ENCODE measurements at regions not wholly inside any gene's neighbourhood (a gene's known extent, or its start where the extent isn't known, plus 50 kb on each side); places are given as distances from the start of the nearest gene placed in this dataset.

DNA sequence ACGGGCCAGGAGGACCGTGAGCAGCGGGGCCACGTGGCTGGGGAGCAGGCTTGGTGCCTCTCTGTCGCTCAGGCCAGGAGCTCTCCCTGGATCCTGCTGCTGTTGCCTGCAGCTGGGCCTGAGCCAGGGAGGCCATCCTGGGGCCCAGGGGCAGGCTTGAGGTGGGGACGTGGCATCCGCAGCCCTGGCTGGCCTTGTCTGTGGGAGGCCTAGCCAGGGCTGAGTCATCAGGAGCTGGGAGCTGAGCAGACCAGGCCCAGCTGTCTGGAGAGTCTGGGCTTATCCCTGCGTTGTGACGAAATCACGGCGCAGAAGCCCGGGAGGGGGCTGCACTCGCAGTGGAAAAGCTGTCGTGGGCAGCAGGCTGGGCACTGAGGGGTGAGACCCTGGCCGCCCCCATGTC is 138.8 kb upstream of the COL5A1 start:
- DNase-seq = no peak

GRCh38 chr9:134503301-134504105 is 138.1 kb upstream of the COL5A1 start:
- no peak for DNase-seq

DNA sequence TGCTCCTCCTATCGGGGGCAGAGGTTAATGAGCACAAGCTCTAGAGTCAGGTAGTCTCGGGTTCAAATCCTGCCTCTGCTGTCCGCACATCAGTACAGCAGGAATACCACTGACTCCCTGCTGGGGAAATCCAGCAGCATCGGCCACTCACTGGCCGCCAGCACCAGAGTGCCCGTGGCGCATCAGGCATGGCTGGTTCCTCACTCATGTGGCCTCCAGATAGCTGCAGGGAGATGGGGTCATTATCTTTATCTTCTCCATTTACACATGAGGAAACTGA is 137.6 kb upstream of the COL5A1 start:
- no peak for DNase-seq

DNA sequence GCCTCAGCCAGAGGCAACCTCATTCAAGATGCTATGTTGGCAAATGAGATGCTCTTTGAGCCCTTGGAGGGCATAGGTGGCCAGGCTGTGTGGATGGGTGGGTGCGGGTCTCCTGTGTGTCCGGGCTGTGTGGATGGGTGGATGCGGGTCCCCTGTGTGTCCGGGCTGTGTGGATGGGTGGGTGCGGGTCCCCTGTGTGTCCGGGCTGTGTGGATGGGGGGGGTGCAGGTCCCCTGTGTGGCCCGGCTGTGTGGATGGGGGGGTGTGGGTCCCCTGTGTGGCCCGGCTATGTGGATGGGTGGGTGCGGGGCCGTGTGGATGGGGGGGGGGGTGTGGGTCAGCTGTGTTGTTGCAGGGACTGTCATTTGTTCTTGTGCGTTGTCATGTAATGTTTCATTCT is 136.6 kb upstream of the COL5A1 start:
- DNase-seq = no peak

DNA sequence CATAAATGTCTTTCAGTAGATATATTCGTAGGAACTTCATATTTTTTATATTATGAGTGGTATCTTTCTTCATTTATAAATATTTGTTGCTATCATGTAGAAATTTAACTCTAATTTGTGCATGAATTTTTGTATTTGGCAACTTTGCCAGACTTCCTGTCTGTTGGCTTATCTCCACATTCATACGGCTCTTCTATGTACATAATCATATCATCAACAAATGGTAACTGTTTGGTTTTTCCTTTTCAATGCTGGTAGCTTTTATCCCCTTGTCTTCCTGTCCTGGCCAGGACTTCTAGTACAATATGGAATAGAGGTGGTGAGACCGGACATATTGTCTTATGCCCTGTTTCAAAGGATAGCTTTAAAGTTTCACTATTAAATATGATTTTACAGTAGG is 132.3 kb upstream of the COL5A1 start:
- DNase-seq = no peak

DNA sequence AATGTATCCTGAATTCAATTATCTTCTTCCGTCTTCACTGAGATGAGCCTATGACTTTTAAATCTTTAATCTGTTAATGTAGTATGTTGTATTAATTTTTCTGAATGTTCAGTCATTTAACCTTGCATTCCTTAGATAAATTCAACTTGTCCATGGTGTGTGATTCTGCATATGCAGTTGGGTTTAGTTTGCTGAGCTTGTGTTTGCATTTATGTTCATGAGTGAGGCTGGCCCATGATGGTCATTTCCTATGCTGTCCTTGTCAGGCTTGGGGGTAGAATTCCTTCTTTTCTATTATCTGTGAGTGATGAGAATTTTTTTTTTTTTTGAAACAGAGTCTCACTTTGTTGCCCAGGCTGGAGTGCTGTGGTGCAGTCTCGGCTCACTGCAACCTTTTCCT is 131.8 kb upstream of the COL5A1 start:
- DNase-seq = no peak

- DNase-seq = no peak
These were observed 127.1 kb upstream of the COL5A1 start for GRCh38 chr9:134514503-134514902.

- no peak for DNase-seq
These were observed 126.4 kb upstream of the COL5A1 start for GRCh38 chr9:134515026-134515821.

- DNase-seq = no peak
These were observed 125.1 kb upstream of the COL5A1 start for GRCh38 chr9:134516464-134516863.

- DNase-seq = no peak
These were observed 124.4 kb upstream of the COL5A1 start for GRCh38 chr9:134517069-134517680.

DNA sequence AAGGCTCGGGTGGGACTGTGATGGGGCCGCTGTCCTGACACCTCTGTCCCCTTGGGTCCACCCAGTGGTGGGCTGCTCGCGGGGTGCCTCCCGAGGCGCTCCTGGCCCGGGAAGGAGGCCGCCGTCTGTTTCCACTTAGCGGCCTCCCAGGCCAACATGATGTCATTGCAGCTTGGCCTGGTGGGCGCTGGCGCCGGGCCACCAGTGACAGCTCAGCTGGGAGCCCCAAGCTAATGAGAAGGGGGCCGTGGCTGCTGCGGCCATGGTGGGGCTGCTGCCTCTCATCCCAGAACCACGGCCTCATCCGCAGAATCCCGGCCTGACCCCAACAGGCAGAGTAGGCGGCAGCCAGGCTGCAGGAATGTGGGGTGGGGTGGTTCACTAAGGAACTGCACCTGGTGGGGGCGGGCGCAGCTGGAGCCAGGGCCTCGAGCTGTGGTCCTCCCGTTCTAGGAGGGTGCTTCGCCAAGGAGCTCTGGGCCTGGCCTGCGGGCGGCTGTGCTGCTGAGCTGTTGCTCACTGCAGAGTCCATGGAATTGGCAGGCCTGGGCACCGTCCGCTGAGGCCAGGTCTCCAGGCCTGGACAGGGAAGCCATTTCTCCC is 123.5 kb upstream of the COL5A1 start:
- DNase-seq = no peak

DNA sequence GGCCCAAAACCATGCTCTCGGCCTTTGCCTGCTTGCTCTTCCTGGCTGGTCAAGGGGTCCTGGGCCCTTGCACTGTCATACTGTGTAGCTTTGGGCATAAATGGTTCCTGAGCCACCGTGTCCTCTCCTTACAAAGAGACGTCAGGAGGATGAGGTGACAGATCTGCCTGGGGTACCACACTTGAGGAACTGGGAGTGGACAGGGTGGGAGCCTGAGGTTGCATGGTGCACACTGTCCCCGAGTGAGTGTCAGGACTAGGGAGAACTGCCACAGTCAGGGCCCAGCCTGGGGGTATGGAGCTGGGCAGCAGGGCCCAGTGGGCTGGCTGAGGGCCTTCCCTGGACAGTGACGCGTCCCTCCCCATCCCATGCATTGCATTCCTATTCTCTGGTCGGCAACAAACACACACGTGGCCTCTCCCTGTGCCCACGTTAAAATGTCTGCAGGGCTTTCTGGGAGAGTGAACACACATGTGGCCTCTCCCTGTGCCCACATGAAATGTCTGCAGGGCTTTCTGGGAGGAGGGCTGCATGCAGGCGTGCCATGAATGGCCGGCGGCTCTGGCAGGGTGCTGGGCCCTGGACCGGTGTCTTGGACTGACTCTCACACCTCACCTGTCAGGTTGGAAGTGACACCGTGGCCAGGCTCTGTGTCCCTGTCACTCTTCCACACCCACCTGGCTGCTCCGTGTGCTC is 122.1 kb upstream of the COL5A1 start:
- DNase-seq = no peak

GRCh38 chr9:134521817-134522501 is 119.6 kb upstream of the COL5A1 start:
- no peak for DNase-seq

GRCh38 chr9:134522502-134522848 is 119.1 kb upstream of the COL5A1 start:
- DNase-seq = no peak

DNA sequence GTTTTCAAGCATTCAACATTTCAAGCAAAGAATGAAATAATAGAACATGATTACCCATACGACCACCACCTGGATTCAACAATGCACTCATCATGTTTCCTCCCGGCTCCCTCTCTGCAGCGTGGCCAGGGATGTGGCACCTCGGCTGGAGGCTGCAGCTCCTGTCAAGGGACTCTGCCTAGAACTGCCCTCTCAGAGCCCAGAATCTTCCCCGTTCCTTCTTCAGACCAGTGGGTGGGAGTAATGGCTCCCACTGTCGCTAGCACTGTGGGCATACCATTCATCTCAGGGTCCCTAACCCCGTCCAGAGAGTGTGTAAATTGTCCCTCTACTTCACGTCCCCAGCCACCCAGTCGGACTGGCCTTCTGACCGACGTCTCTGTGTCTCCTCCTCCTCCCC is 118.6 kb upstream of the COL5A1 start:
- no peak for DNase-seq

DNA sequence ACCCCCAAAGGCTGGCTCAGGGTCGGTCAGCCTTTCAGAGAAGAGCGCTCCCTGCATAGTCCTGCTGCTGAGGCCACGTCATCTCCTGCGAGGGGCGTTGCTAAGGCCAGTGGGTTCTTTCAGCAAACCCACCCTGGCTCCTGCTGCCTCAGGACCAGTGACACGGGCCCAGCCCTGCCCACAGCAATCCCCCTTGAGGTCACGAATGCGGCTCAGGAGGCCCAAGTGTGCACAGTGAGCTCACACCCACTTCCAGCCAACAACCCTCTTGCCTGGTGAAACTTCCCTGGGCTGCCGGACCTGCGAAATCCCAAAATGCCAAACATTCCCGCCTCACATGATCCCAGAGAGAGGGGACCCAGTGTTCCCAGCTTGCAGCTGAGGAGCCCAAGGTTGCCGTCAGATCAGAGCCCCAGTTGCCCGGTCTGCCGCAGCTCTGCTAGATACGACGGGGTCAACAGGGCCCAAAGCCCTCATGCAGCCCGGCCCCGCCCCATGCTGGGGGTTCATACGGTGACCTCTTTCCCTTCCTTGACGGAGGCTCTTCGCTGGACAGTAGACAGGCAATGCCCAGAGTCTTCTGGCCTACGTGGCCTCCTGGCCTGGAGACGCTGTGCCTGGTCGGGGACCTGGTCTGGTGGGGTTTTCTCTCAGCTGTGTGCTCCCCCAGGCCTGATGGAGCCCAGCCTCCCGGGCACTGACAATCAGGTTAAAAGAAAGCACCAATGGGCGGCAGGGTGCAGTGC is 116.4 kb upstream of the COL5A1 start:
- DNase-seq = no peak

DNA sequence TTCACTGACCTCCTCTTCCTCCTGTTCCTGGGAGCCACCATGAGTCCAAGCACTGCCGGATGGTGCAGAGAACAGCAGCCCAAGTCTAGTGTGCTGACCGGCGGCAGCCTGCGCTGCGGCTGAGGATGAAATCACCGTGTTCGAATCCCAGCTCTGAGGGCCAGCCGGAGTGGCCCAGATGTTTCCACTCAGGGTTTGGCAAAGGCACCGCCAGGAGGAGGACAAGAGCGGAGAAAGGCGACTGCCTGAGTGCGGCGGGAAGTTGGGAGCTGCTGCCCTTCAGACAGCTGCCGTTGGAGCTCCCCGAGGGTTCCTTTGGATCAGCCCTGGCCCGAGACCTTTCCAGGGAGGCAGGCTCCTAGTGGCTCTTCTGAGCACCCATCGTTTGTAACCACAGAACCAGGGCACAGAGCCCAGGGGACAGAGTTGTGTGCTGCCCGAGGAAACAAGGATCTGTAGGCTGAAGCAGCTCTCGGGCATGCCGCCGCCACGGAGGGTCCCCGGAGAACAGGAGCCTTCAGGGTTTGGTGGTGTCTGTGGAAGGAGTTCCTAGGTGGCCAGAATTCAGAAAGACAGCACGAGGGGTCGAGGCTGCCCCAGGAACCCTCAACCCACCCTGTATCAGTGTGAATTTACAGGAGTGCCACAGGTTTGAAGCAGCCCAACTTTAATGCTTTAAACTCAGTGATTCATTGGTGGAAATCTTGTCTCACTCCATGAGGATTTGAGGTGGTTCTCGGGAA is 115.6 kb upstream of the COL5A1 start:
- DNase-seq = no peak

DNA sequence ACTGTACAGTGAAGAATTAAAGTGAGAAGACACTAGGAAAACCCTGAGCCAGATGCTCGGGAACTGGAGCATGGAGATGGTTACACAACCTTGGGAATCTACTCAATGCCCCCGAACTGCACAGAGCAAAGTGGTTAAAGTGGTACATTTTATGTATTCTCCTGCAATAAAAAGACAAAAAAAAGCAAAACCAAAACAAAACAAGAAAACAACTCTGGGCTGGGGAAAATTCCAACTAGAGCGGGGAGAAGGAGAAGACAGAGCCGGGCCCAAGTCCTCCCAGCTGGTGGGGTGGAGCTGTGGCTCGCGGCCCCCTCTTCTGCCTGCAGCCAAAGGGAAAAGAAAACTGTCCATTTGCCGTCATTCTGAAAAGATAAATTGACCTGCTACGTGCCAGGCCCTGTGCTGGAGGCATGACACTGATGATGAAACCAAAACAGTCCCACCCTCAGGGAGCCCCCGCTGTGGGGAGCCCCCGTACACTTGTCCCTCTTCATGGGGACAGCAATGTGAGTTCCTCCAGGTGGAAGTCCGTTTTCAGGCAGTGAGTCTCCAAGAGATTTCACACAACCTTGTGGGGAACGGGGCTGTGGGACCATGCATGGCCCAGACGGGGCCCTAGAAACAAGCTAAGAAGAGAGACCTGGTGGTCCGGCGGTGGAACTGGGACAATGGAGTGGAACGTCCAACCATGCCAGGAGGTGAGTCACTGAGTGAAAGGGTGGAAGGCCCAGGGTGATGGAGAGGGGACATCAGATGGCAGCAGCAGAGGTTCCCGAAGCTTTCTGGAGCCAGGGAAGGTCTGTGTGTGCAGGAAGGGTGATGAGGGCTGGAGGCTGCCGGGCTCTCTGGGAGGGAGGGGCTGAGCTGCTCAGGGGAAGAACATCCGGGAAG is 114.8 kb upstream of the COL5A1 start:
- DNase-seq = no peak

- no peak for DNase-seq
These were observed 110.9 kb upstream of the COL5A1 start for GRCh38 chr9:134530724-134531123.
